ENCODE measurements at regions not wholly inside any gene's neighbourhood (a gene's known extent, or its start where the extent isn't known, plus 50 kb on each side); places are given as distances from the start of the nearest gene placed in this dataset.

GRCh38 chr7:42987648-42988214 lies 55.6 kb downstream of the MRPL32 start:
- TF ChIP-seq CTCF (conservative IDR thresholded peaks at IDR 0.05; ENCODE audit: low read length) = no peak
- DNase-seq (ENCODE audit: low read depth) = no peak

GRCh38 chr7:42991024-42991423 lies 58.8 kb downstream of the MRPL32 start:
- no peak overlapping the region for H3K4me3 ChIP-seq (ENCODE audit: low read length)
- no peak for DNase-seq (ENCODE audit: low read depth)
- no peak for TF ChIP-seq CTCF (conservative IDR thresholded peaks at IDR 0.05; ENCODE audit: low read length)

More at GRCh38 chr7:42987648-42988214, 55.6 kb downstream of the MRPL32 start:
- H3K4me3 ChIP-seq (ENCODE audit: low read length) = no peak overlapping the region

- H3K4me3 ChIP-seq (ENCODE audit: low read length) = no peak overlapping the region
- no peak for TF ChIP-seq CTCF (conservative IDR thresholded peaks at IDR 0.05; ENCODE audit: low read length)
Measured at GRCh38 chr7:42991913-42992591, 59.9 kb downstream of the MRPL32 start.

GRCh38 chr7:42993038-42993437 lies 60.9 kb downstream of the MRPL32 start:
- no peak for TF ChIP-seq CTCF (conservative IDR thresholded peaks at IDR 0.05; ENCODE audit: low read length)
- no peak for DNase-seq (ENCODE audit: low read depth)
- no peak overlapping the region for H3K4me3 ChIP-seq (ENCODE audit: low read length)

More at GRCh38 chr7:42991913-42992591, 59.9 kb downstream of the MRPL32 start:
- DNase-seq (ENCODE audit: low read depth) = no peak

- no peak for TF ChIP-seq CTCF (conservative IDR thresholded peaks at IDR 0.05; ENCODE audit: low read length)
- H3K4me3 ChIP-seq (ENCODE audit: low read length) = no peak overlapping the region
- no peak for DNase-seq (ENCODE audit: low read depth)
Measured at GRCh38 chr7:42994096-42994495, 61.9 kb downstream of the MRPL32 start.

- no peak for TF ChIP-seq CTCF (conservative IDR thresholded peaks at IDR 0.05; ENCODE audit: low read length)
- no peak overlapping the region for H3K4me3 ChIP-seq (ENCODE audit: low read length)
- no peak for DNase-seq (ENCODE audit: low read depth)
Measured at GRCh38 chr7:42997611-42998010, 65.4 kb downstream of the MRPL32 start.

- no peak overlapping the region for H3K4me3 ChIP-seq (ENCODE audit: low read length)
- peak; percentile 5 for DNase-seq (ENCODE audit: low read depth)
Measured at GRCh38 chr7:43004082-43004481, 71.9 kb downstream of the MRPL32 start.

More at GRCh38 chr7:43004082-43004481, 71.9 kb downstream of the MRPL32 start:
- TF ChIP-seq CTCF (conservative IDR thresholded peaks at IDR 0.05; ENCODE audit: low read length) = no peak

Measured in AG10803 (cell line).